ENCODE measurements at regions not wholly inside any gene's neighbourhood (a gene's known extent, or its start where the extent isn't known, plus 50 kb on each side); places are given as distances from the start of the nearest gene placed in this dataset.

GRCh38 chr12:23168459-23168858 lies 543.5 kb downstream of the ETNK1 start:
- Histone ChIP-seq H3K9me3 (ENCODE audit: control insufficient read depth, insufficient read depth, low read length) (no peaks in the 10 kb centered on the region), H2BK120ac (ENCODE audit: low read depth, low read length) (no peak overlapping the region), H3K27me3 (ENCODE audit: control insufficient read depth, insufficient read depth, low read length) (no peaks in the 10 kb centered on the region), H4K20me1 (ENCODE audit: insufficient read depth, low read length) (no peaks in the 10 kb centered on the region), H2AFZ (replicated peaks; ENCODE audit: low read length, poor library complexity) (no peak overlapping the region), H2BK5ac (ENCODE audit: low read depth, low read length, poor library complexity, severe bottlenecking) (no peak overlapping the region), H3K4me1 (ENCODE audit: control insufficient read depth, insufficient read depth, low read length) (no peaks in the 10 kb centered on the region), H4K91ac (ENCODE audit: insufficient read depth, low read depth, low read length) (no peak overlapping the region), H3K4me3 (ENCODE audit: insufficient read depth, low read depth, low read length) (no peak overlapping the region), H2BK20ac (ENCODE audit: low read depth, low read length) (no peak overlapping the region), H3K14ac (replicated peaks; ENCODE audit: low read depth, low read length) (no peak overlapping the region), H3K79me1 (ENCODE audit: low read depth in 1 of 2, low read length in 2 of 2) (no peaks in the 10 kb centered on the region), H3K36me3 (ENCODE audit: control insufficient read depth, insufficient read depth, low read length) (no peaks in the 10 kb centered on the region), H2AK5ac (ENCODE audit: low read depth, low read length) (no peak overlapping the region), H3K27ac (ENCODE audit: insufficient read depth, low read length) (no peak overlapping the region), H3K4ac (ENCODE audit: low read depth, low read length) (no peak overlapping the region), H3K56ac (ENCODE audit: extremely low read depth, insufficient read depth, low read length) (no peak overlapping the region), H3K23ac (ENCODE audit: low read depth, low read length) (no peak overlapping the region), H3K9ac (ENCODE audit: low read depth, low read length) (no peak overlapping the region), H3K4me2 (ENCODE audit: low read depth, low read length) (no peak overlapping the region), H3K9me1 (ENCODE audit: insufficient read depth, low read length) (no peaks in the 10 kb centered on the region), H4K8ac (ENCODE audit: low read depth in 2 of 2, low read length in 2 of 2) (no peak overlapping the region), H4K5ac (ENCODE audit: low read depth, low read length) (no peak overlapping the region), H2BK15ac (ENCODE audit: low read depth, low read length) (no peak overlapping the region), H3K18ac (ENCODE audit: low read depth, low read length) (no peak overlapping the region), H2AK9ac (replicated peaks; ENCODE audit: low read depth, low read length, poor library complexity) (no peak overlapping the region)
- WGBS, 2 experiments (ENCODE audit: extremely low coverage in 2 of 2, insufficient read length in 1 of 2) = no CpG with 5 or more reads among the region's 2 CpGs
- ATAC-seq (ENCODE audit: low read depth) (no peak), DNase-seq (no peak)
- ChIA-PET POLR2A (ENCODE audit: unreplicated experiment) (no interaction called here), CTCF (no interaction called here)
- TF ChIP-seq MXI1 (IDR thresholded peaks at IDR 0.05; ENCODE audit: borderline replicate concordance, low read depth, low read length) (no peak), MAFK (IDR thresholded peaks at IDR 0.05; ENCODE audit: low read depth, low read length) (peak; percentile 43)
- in situ Hi-C loops (cut with MboI; ENCODE audit: low sequenced_read_pairs) (no loop called here), intact Hi-C loops (cut with micrococcal nuclease) (no loop called here), dilution Hi-C loops (cut with HindIII; ENCODE audit: low sequenced_read_pairs, unreplicated experiment) (no loop called here)
- BruUV-seq (replicated peaks) = no TSS peak
